Central memory CD8-positive, alpha-beta T cell (primary cell): ENCODE measurements at regions not wholly inside any gene's neighbourhood (a gene's known extent, or its start where the extent isn't known, plus 50 kb on each side); places are given as distances from the start of the nearest gene placed in this dataset.

ENCODE experiments used
- ATAC-seq: fragments of 150-1000 bp; cut with Tn5 transposase; replicated peaks from 2 replicates; pipeline ENCODE4 v1.10.0; 2022; ENCODE audit warnings: mild to moderate bottlenecking, moderate FRiP score, moderate number of reproducible peaks; ENCODE audit not compliant: poor library complexity, severe bottlenecking; ENCODE audit errors: extremely low read depth
- DNase-seq, 2 donors: peaks; one replicate each; pipeline ENCODE4 v3.0.0; 2021; ENCODE audit warnings: low spot score in 2 of 2
- H3K27ac Mint-ChIP-seq: one replicate; pipeline ENCODE4 v1.8.0; 2022; ENCODE audit warnings: low read depth, mild to moderate bottlenecking, moderate library complexity, mixed read lengths
- H3K27me3 Mint-ChIP-seq: one replicate; pipeline ENCODE4 v1.8.0; 2022; ENCODE audit warnings: mixed read lengths
- H3K36me3 Mint-ChIP-seq: one replicate; pipeline ENCODE4 v1.8.0; 2022; ENCODE audit warnings: mild to moderate bottlenecking, moderate library complexity, mixed read lengths; ENCODE audit not compliant: insufficient read depth
- H3K4me1 Mint-ChIP-seq: one replicate; pipeline ENCODE4 v1.8.0; 2022; ENCODE audit warnings: mixed read lengths
- H3K4me3 Mint-ChIP-seq: one replicate; pipeline ENCODE4 v1.8.0; 2022; ENCODE audit warnings: mild to moderate bottlenecking, moderate library complexity, mixed read lengths
- H3K9me3 Mint-ChIP-seq: one replicate; pipeline ENCODE4 v1.8.0; 2022; ENCODE audit warnings: mixed read lengths

GRCh38 chr22:27433585-27434190 is 367.9 kb downstream of the MN1 start:
- Mint-ChIP-seq H3K27ac (no peak overlapping the region), H3K9me3 (no peaks in the 10 kb centered on the region), H3K36me3 (no peaks in the 10 kb centered on the region), H3K4me3 (no peak overlapping the region), H3K27me3 (peaks cover 15% of the 10 kb centered on the region), H3K4me1 (no peaks in the 10 kb centered on the region)
- no peak for ATAC-seq
- DNase-seq = no peak

GRCh38 chr22:27434898-27435297 is 366.7 kb downstream of the MN1 start:
- H3K27me3 Mint-ChIP-seq = peaks cover 20% of the 10 kb centered on the region
- DNase-seq (no peak), ATAC-seq (no peak)
- H3K4me1 Mint-ChIP-seq = no peaks in the 10 kb centered on the region
- H3K36me3 Mint-ChIP-seq = no peaks in the 10 kb centered on the region
- H3K9me3 Mint-ChIP-seq = no peaks in the 10 kb centered on the region
- no peak overlapping the region for H3K4me3 Mint-ChIP-seq
- no peak overlapping the region for H3K27ac Mint-ChIP-seq

GRCh38 chr22:27435844-27436576 is 365.5 kb downstream of the MN1 start:
- Mint-ChIP-seq H3K27ac (no peak overlapping the region), H3K27me3 (peaks cover 20% of the 10 kb centered on the region), H3K36me3 (no peaks in the 10 kb centered on the region)

GRCh38 chr22:27436591-27436990 is 365.0 kb downstream of the MN1 start:
- H3K36me3 Mint-ChIP-seq = no peaks in the 10 kb centered on the region
- DNase-seq (no peak), ATAC-seq (no peak)
- H3K4me3 Mint-ChIP-seq = no peak overlapping the region
- peaks cover 20% of the 10 kb centered on the region for H3K27me3 Mint-ChIP-seq
- no peak overlapping the region for H3K27ac Mint-ChIP-seq
- H3K4me1 Mint-ChIP-seq = no peaks in the 10 kb centered on the region
- H3K9me3 Mint-ChIP-seq = no peaks in the 10 kb centered on the region

More at GRCh38 chr22:27435844-27436576, 365.5 kb downstream of the MN1 start:
- no peaks in the 10 kb centered on the region for H3K4me1 Mint-ChIP-seq
- H3K4me3 Mint-ChIP-seq = no peak overlapping the region
- no peaks in the 10 kb centered on the region for H3K9me3 Mint-ChIP-seq
- DNase-seq (no peak), ATAC-seq (no peak)

GRCh38 chr22:27437570-27437969 is 364.0 kb downstream of the MN1 start:
- Mint-ChIP-seq H3K4me3 (no peak overlapping the region), H3K27ac (no peak overlapping the region), H3K4me1 (no peaks in the 10 kb centered on the region), H3K36me3 (no peaks in the 10 kb centered on the region), H3K9me3 (no peaks in the 10 kb centered on the region), H3K27me3 (peaks cover 20% of the 10 kb centered on the region)
- ATAC-seq (no peak), DNase-seq (no peak)

GRCh38 chr22:27438271-27438980 is 363.1 kb downstream of the MN1 start:
- peaks cover 20% of the 10 kb centered on the region for H3K27me3 Mint-ChIP-seq
- H3K4me3 Mint-ChIP-seq = no peak overlapping the region
- DNase-seq = no peak
- H3K9me3 Mint-ChIP-seq = no peaks in the 10 kb centered on the region
- no peaks in the 10 kb centered on the region for H3K36me3 Mint-ChIP-seq
- H3K4me1 Mint-ChIP-seq = no peaks in the 10 kb centered on the region
- no peak overlapping the region for H3K27ac Mint-ChIP-seq
- no peak for ATAC-seq

GRCh38 chr22:27439131-27439530 is 362.4 kb downstream of the MN1 start:
- no peaks in the 10 kb centered on the region for H3K9me3 Mint-ChIP-seq
- no peaks in the 10 kb centered on the region for H3K4me1 Mint-ChIP-seq
- peaks cover 26% of the 10 kb centered on the region for H3K27me3 Mint-ChIP-seq
- ATAC-seq = no peak
- H3K36me3 Mint-ChIP-seq = no peaks in the 10 kb centered on the region
- no peak overlapping the region for H3K27ac Mint-ChIP-seq
- H3K4me3 Mint-ChIP-seq = no peak overlapping the region
- no peak for DNase-seq

GRCh38 chr22:27440304-27440865 is 361.2 kb downstream of the MN1 start:
- Mint-ChIP-seq H3K4me1 (no peaks in the 10 kb centered on the region), H3K36me3 (no peaks in the 10 kb centered on the region), H3K9me3 (no peaks in the 10 kb centered on the region), H3K4me3 (no peak overlapping the region), H3K27ac (no peak overlapping the region), H3K27me3 (peaks cover 29% of the 10 kb centered on the region)
- no peak for ATAC-seq
- DNase-seq = no peak

- DNase-seq = no peak
- H3K27ac Mint-ChIP-seq = no peak overlapping the region
- H3K4me3 Mint-ChIP-seq = no peak overlapping the region
- H3K36me3 Mint-ChIP-seq = no peaks in the 10 kb centered on the region
- H3K9me3 Mint-ChIP-seq = no peaks in the 10 kb centered on the region
- ATAC-seq = no peak
- H3K27me3 Mint-ChIP-seq = peaks cover 30% of the 10 kb centered on the region
- H3K4me1 Mint-ChIP-seq = no peaks in the 10 kb centered on the region
Measured at GRCh38 chr22:27441706-27442475, 359.7 kb downstream of the MN1 start.

- no peaks in the 10 kb centered on the region for H3K36me3 Mint-ChIP-seq
- no peak overlapping the region for H3K27ac Mint-ChIP-seq
- DNase-seq (no peak), ATAC-seq (no peak)
- H3K4me1 Mint-ChIP-seq = no peaks in the 10 kb centered on the region
- H3K27me3 Mint-ChIP-seq = peaks cover 27% of the 10 kb centered on the region
- H3K4me3 Mint-ChIP-seq = no peak overlapping the region
- H3K9me3 Mint-ChIP-seq = no peaks in the 10 kb centered on the region
Measured at GRCh38 chr22:27443306-27443705, 358.2 kb downstream of the MN1 start.

GRCh38 chr22:27445881-27446280 is 355.7 kb downstream of the MN1 start:
- Mint-ChIP-seq H3K9me3 (peaks cover 3% of the 10 kb centered on the region), H3K27me3 (peaks cover 16% of the 10 kb centered on the region), H3K27ac (no peak overlapping the region), H3K4me3 (no peak overlapping the region), H3K4me1 (no peaks in the 10 kb centered on the region), H3K36me3 (no peaks in the 10 kb centered on the region)
- no peak for ATAC-seq
- DNase-seq = no peak

- H3K9me3 Mint-ChIP-seq = peaks cover 3% of the 10 kb centered on the region
Measured at GRCh38 chr22:27447289-27447688, 354.3 kb downstream of the MN1 start.

More at GRCh38 chr22:27447289-27447688, 354.3 kb downstream of the MN1 start:
- Mint-ChIP-seq H3K4me3 (no peak overlapping the region), H3K36me3 (peaks cover 2% of the 10 kb centered on the region), H3K27ac (no peak overlapping the region), H3K27me3 (peaks cover 16% of the 10 kb centered on the region), H3K4me1 (no peaks in the 10 kb centered on the region)
- DNase-seq (no peak), ATAC-seq (no peak)
